Fibroblast of villous mesenchyme (primary cell): ENCODE measurements at regions not wholly inside any gene's neighbourhood (a gene's known extent, or its start where the extent isn't known, plus 50 kb on each side); places are given as distances from the start of the nearest gene placed in this dataset.

ENCODE experiments used
- DNase-seq: peaks from one replicate; pipeline ENCODE4 v3.0.0-alpha.2; 2010; ENCODE audit warnings: low read depth
- H3K4me3 ChIP-seq: 2 replicates; pipeline ENCODE4 v1.5.1; 2011; ENCODE audit warnings: low read depth, mild to moderate bottlenecking, low read length
- CTCF ChIP-seq: IDR thresholded peaks from 2 replicates; pipeline ENCODE4 v1.5.1; 2012; ENCODE audit warnings: low read depth, mild to moderate bottlenecking, low read length; ENCODE audit not compliant: insufficient read depth

GRCh38 chr3:20403986-20404740 lies 218.2 kb upstream of the SGO1 start:
- no peak for TF ChIP-seq CTCF

GRCh38 chr3:20401253-20401652 lies 215.2 kb upstream of the SGO1 start:
- TF ChIP-seq CTCF = no peak
- DNase-seq = peak; percentile 60
- H3K4me3 ChIP-seq = no peak overlapping the region

More at GRCh38 chr3:20403986-20404740, 218.2 kb upstream of the SGO1 start:
- no peak for DNase-seq
- no peak overlapping the region for H3K4me3 ChIP-seq

GRCh38 chr3:20400686-20401085 lies 214.7 kb upstream of the SGO1 start:
- DNase-seq = no peak
- no peak overlapping the region for H3K4me3 ChIP-seq
- no peak for TF ChIP-seq CTCF

- H3K4me3 ChIP-seq = no peak overlapping the region
- TF ChIP-seq CTCF = no peak
- no peak for DNase-seq
These were observed 214.3 kb upstream of the SGO1 start for GRCh38 chr3:20400281-20400680.

GRCh38 chr3:20396335-20396734 lies 210.3 kb upstream of the SGO1 start:
- TF ChIP-seq CTCF = no peak
- no peak for DNase-seq
- H3K4me3 ChIP-seq = no peak overlapping the region

GRCh38 chr3:20395692-20396091 lies 209.7 kb upstream of the SGO1 start:
- H3K4me3 ChIP-seq = no peak overlapping the region
- DNase-seq = no peak
- no peak for TF ChIP-seq CTCF

GRCh38 chr3:20394243-20394642 lies 208.2 kb upstream of the SGO1 start:
- TF ChIP-seq CTCF = no peak
- no peak overlapping the region for H3K4me3 ChIP-seq
- no peak for DNase-seq
